IMR-90 (cell line): ENCODE measurements at regions not wholly inside any gene's neighbourhood (a gene's known extent, or its start where the extent isn't known, plus 50 kb on each side); places are given as distances from the start of the nearest gene placed in this dataset.
A peak's percentile ranks its signal among the peaks of the same experiment; 100 is the strongest.

Experiments used
- ATAC-seq: fragments of 200-7000 bp; cut with Tn5 transposase; 2 replicates; pipeline ENCODE4 v1.9.1; 2020; ENCODE audit warnings: low read depth, mild to moderate bottlenecking, moderate library complexity
- BruUV-seq: library from RNA; stranded (reverse); fragments of 400-500 nt; replicated peaks from 2 replicates; lab custom pipeline; 2021; lab: Mats Ljungman, UMichigan
- CTCF ChIA-PET: fragments of 300-600 bp; formaldehyde crosslinking; extraction: SDS; loops from one replicate; lab custom pipeline; 2021; ENCODE audit warnings: antibody characterized with exemption; lab: Yijun Ruan, JAX
- POLR2A ChIA-PET: fragments of 300-600 bp; sonication (Branson Sonifier 250); formaldehyde crosslinking; loops from one replicate; lab custom pipeline; 2022; ENCODE audit warnings: antibody characterized with exemption; ENCODE audit not compliant: unreplicated experiment; lab: Charles Lee
- DNase-seq: peaks from one replicate; pipeline ENCODE4 v3.0.0; 2013
- H2AFZ ChIP-seq: replicated peaks from 2 replicates; pipeline ENCODE3; 2013; ENCODE audit warnings: low read length, mild to moderate bottlenecking; ENCODE audit not compliant: poor library complexity
- H2AK5ac ChIP-seq: 2 replicates; pipeline ENCODE4 v1.6.1; 2013; ENCODE audit warnings: low read depth, low read length, inconsistent platforms
- H2AK9ac ChIP-seq: replicated peaks from 2 replicates; pipeline ENCODE3; 2013; ENCODE audit warnings: mild to moderate bottlenecking, low read depth, low read length, moderate library complexity; ENCODE audit not compliant: poor library complexity
- H2BK120ac ChIP-seq: 2 replicates; pipeline ENCODE4 v1.6.1; 2013; ENCODE audit warnings: low read depth, low read length, inconsistent platforms
- H2BK15ac ChIP-seq: 3 replicates; pipeline ENCODE4 v1.6.1; 2013; ENCODE audit warnings: low read depth, low read length, inconsistent platforms
- H2BK20ac ChIP-seq: 2 replicates; pipeline ENCODE4 v1.6.1; 2013; ENCODE audit warnings: low read depth, mild to moderate bottlenecking, inconsistent platforms, low read length, moderate library complexity
- H2BK5ac ChIP-seq: 2 replicates; pipeline ENCODE4 v1.6.1; 2013; ENCODE audit warnings: mild to moderate bottlenecking, low read depth, low read length, inconsistent platforms; ENCODE audit not compliant: poor library complexity, severe bottlenecking
- H3K14ac ChIP-seq: replicated peaks from 2 replicates; pipeline ENCODE4 v1.6.1; 2013; ENCODE audit warnings: low read depth, low read length, inconsistent platforms
- H3K18ac ChIP-seq: 2 replicates; pipeline ENCODE4 v1.6.1; 2013; ENCODE audit warnings: low read depth, low read length, control low read depth
- H3K23ac ChIP-seq: 2 replicates; pipeline ENCODE4 v1.6.1; 2013; ENCODE audit warnings: low read depth, low read length, inconsistent platforms
- H3K27ac ChIP-seq: 2 replicates; pipeline ENCODE4 v1.5.1; 2013; ENCODE audit warnings: mild to moderate bottlenecking, control low read depth, low read length; ENCODE audit not compliant: insufficient read depth
- H3K27me3 ChIP-seq: 2 replicates; pipeline ENCODE4 v1.6.1; 2013; ENCODE audit warnings: low read length; ENCODE audit not compliant: control insufficient read depth, insufficient read depth
- H3K36me3 ChIP-seq: 2 replicates; pipeline ENCODE4 v1.6.1; 2013; ENCODE audit warnings: low read length, mixed read lengths; ENCODE audit not compliant: control insufficient read depth, insufficient read depth
- H3K4ac ChIP-seq: 2 replicates; pipeline ENCODE4 v1.6.1; 2013; ENCODE audit warnings: low read depth, low read length, inconsistent platforms
- H3K4me1 ChIP-seq: 2 replicates; pipeline ENCODE4 v1.6.1; 2013; ENCODE audit warnings: low read length, mixed read lengths; ENCODE audit not compliant: control insufficient read depth, insufficient read depth
- H3K4me2 ChIP-seq: 2 replicates; pipeline ENCODE4 v1.6.1; 2013; ENCODE audit warnings: low read depth, mild to moderate bottlenecking, control low read depth, low read length, moderate library complexity
- H3K4me3 ChIP-seq: 2 replicates; pipeline ENCODE4 v1.5.1; 2013; ENCODE audit warnings: low read depth, mild to moderate bottlenecking, control low read depth, low read length, moderate library complexity; ENCODE audit not compliant: insufficient read depth
- H3K56ac ChIP-seq: 2 replicates; pipeline ENCODE4 v1.6.1; 2013; ENCODE audit warnings: low read length, inconsistent platforms; ENCODE audit not compliant: insufficient read depth; ENCODE audit errors: extremely low read depth
- H3K79me1 ChIP-seq, 2 experiments: 2 replicates each; pipeline ENCODE4 v1.6.1; 2013; ENCODE audit warnings: low read length in 2 of 2, inconsistent platforms in 1 of 2, low read depth in 1 of 2
- H3K9ac ChIP-seq: 2 replicates; pipeline ENCODE4 v1.6.1; 2013; ENCODE audit warnings: low read depth, low read length, control low read depth
- H3K9me1 ChIP-seq: 2 replicates; pipeline ENCODE4 v1.6.1; 2013; ENCODE audit warnings: low read length, inconsistent platforms; ENCODE audit not compliant: insufficient read depth
- H3K9me3 ChIP-seq: 2 replicates; pipeline ENCODE4 v1.6.1; 2013; ENCODE audit warnings: low read length; ENCODE audit not compliant: control insufficient read depth, insufficient read depth
- H4K20me1 ChIP-seq: 2 replicates; pipeline ENCODE4 v1.6.1; 2013; ENCODE audit warnings: low read length, inconsistent platforms; ENCODE audit not compliant: insufficient read depth
- H4K5ac ChIP-seq: 2 replicates; pipeline ENCODE4 v1.6.1; 2013; ENCODE audit warnings: mild to moderate bottlenecking, low read depth, low read length, control low read depth
- H4K8ac ChIP-seq, 2 experiments: 2 replicates each; pipeline ENCODE4 v1.6.1; 2013; ENCODE audit warnings: low read depth in 2 of 2, low read length in 2 of 2, control low read depth in 1 of 2, inconsistent platforms in 1 of 2
- H4K91ac ChIP-seq: 2 replicates; pipeline ENCODE4 v1.6.1; 2013; ENCODE audit warnings: low read depth, low read length, inconsistent platforms; ENCODE audit not compliant: insufficient read depth
- BHLHE40 ChIP-seq: fragments of 150-350 bp; IDR thresholded peaks from 2 replicates; pipeline ENCODE4 v1.6.1; 2016; ENCODE audit warnings: mild to moderate bottlenecking, low read depth, low read length
- CEBPB ChIP-seq: IDR thresholded peaks from 2 replicates; pipeline ENCODE4 v1.6.1; 2012; ENCODE audit warnings: low read depth, low read length, improper control_type of control experiment
- CHD1 ChIP-seq: IDR thresholded peaks from 2 replicates; pipeline ENCODE4 v1.6.1; 2012; ENCODE audit warnings: low read depth, low read length, improper control_type of control experiment
- CTCF ChIP-seq: conservative IDR thresholded peaks from 2 replicates; pipeline ENCODE4 v1.5.1; 2012; ENCODE audit warnings: mild to moderate bottlenecking, low read depth, low read length, improper control_type of control experiment
- FOS ChIP-seq: fragments of 150-350 bp; IDR thresholded peaks from 2 replicates; pipeline ENCODE4 v1.6.1; 2016; ENCODE audit warnings: low read depth, low read length
- MAFK ChIP-seq: IDR thresholded peaks from 2 replicates; pipeline ENCODE4 v1.6.1; 2012; ENCODE audit warnings: low read depth, low read length, improper control_type of control experiment
- MAZ ChIP-seq: IDR thresholded peaks from 2 replicates; pipeline ENCODE4 v1.6.1; 2012; ENCODE audit warnings: low read depth, mild to moderate bottlenecking, low read length, improper control_type of control experiment, moderate library complexity, borderline replicate concordance
- MXI1 ChIP-seq: IDR thresholded peaks from 2 replicates; pipeline ENCODE4 v1.6.1; 2012; ENCODE audit warnings: low read depth, mild to moderate bottlenecking, low read length, moderate library complexity, borderline replicate concordance
- NFE2L2 ChIP-seq: fragments of 150-350 bp; IDR thresholded peaks from 2 replicates; pipeline ENCODE4 v1.6.1; 2016; ENCODE audit warnings: low read depth, mild to moderate bottlenecking, low read length
- POLR2A ChIP-seq: IDR thresholded peaks from 2 replicates; pipeline ENCODE4 v1.6.1; 2012; ENCODE audit warnings: mild to moderate bottlenecking, low read depth, low read length
- RAD21 ChIP-seq: IDR thresholded peaks from 2 replicates; pipeline ENCODE4 v1.6.1; 2012; ENCODE audit warnings: low read length, improper control_type of control experiment
- RCOR1 ChIP-seq: IDR thresholded peaks from 2 replicates; pipeline ENCODE4 v1.6.1; 2012; ENCODE audit warnings: mild to moderate bottlenecking, low read length, improper control_type of control experiment; ENCODE audit not compliant: insufficient replicate concordance
- RFX5 ChIP-seq: IDR thresholded peaks from 2 replicates; pipeline ENCODE4 v1.8.0; 2012; ENCODE audit warnings: low read depth, mild to moderate bottlenecking, low read length, moderate library complexity
- SMC3 ChIP-seq: fragments of 150-350 bp; IDR thresholded peaks from 2 replicates; pipeline ENCODE4 v1.6.1; 2016; ENCODE audit warnings: low read depth, mild to moderate bottlenecking, antibody characterized with exemption, low read length, moderate library complexity
- WGBS, 2 experiments: methylation state at CpG; one replicate each; pipeline versions ENCODE4 v1.1.5 to v1.1.7; 2013; ENCODE audit warnings: missing lambda C conversion rate in 2 of 2; ENCODE audit not compliant: insufficient read length in 1 of 2; ENCODE audit errors: extremely low coverage in 2 of 2; 5-methylcytosine and 5-hydroxymethylcytosine counted together
- dilution Hi-C: fragments of 300-500 bp; cut with HindIII; formaldehyde crosslinking; loops from one replicate; pipeline ENCODE4 v1.14.3; 2018; ENCODE audit warnings: low sequenced_read_pairs; ENCODE audit not compliant: unreplicated experiment
- in situ Hi-C: fragments of 300-500 bp; cut with MboI; formaldehyde crosslinking; loops from 3 replicates; pipeline ENCODE4 v1.14.3; 2019; ENCODE audit warnings: low sequenced_read_pairs, inconsistent platforms, mixed read lengths
- intact Hi-C: fragments of 100-400 bp; cut with micrococcal nuclease; formaldehyde crosslinking; loops from 2 replicates; pipeline ENCODE4 v1.10.0; 2022
- TF ChIP-seq, protein P1 (sequence below): fragments of 150-350 bp; IDR thresholded peaks from 2 replicates; pipeline ENCODE4 v1.6.1; 2016; ENCODE audit warnings: low read depth, mild to moderate bottlenecking, low read length, moderate library complexity, borderline replicate concordance
- TF ChIP-seq, protein P2 (sequence below): fragments of 150-350 bp; IDR thresholded peaks from 2 replicates; pipeline ENCODE4 v1.6.1; 2017; ENCODE audit warnings: mild to moderate bottlenecking, antibody characterized with exemption, low read length, low read depth

GRCh38 chr6:143620447-143620846 is 57.3 kb upstream of the PHACTR2 start:
- H3K14ac ChIP-seq: no peak overlapping the region
- H4K5ac ChIP-seq: no peak overlapping the region
- no peak overlapping the region for H3K27ac ChIP-seq
- no peak overlapping the region for H3K23ac ChIP-seq
- no peak overlapping the region for H3K4ac ChIP-seq
- no peaks in the 10 kb centered on the region for H3K27me3 ChIP-seq
- POLR2A ChIA-PET: no interaction called here
- no peak overlapping the region for H3K18ac ChIP-seq
- H2BK20ac ChIP-seq: no peak overlapping the region
- H3K9me1 ChIP-seq: peaks cover 12% of the 10 kb centered on the region
- no peak overlapping the region for H3K4me3 ChIP-seq
- peak overlapping the region; percentile 63; the same call in 1 of the 2 replicates for H3K4me2 ChIP-seq
- no peak overlapping the region for H2AK9ac ChIP-seq
- H3K9me3 ChIP-seq: no peaks in the 10 kb centered on the region
- no peak overlapping the region for H2BK120ac ChIP-seq
- H3K79me1 ChIP-seq: peaks cover 3 to 10% of the 10 kb centered on the region in 2 experiments; a peak in 1 of 4 replicates
- no peak overlapping the region for H3K56ac ChIP-seq
- no peak overlapping the region for H2BK15ac ChIP-seq
- H3K36me3 ChIP-seq: no peaks in the 10 kb centered on the region
- intact Hi-C loops: no loop called here
- no peak overlapping the region for H4K91ac ChIP-seq
- peaks cover 15% of the 10 kb centered on the region for H3K4me1 ChIP-seq
- DNase-seq (peak; percentile 47), ATAC-seq (peak; percentile 40)
- BruUV-seq: no TSS peak
- WGBS, 2 experiments: no CpG with 5 or more reads among the region's 3 CpGs
- H4K8ac ChIP-seq: no peak overlapping the region
- no peak overlapping the region for H3K9ac ChIP-seq
- CTCF ChIA-PET: interaction anchor here (0.6 kb wide), 1 partner anchor 635 kb away, joined by 4 read pairs; no protein-coding TSS in a partner anchor
- in situ Hi-C loops: no loop called here
- no peak overlapping the region for H2AK5ac ChIP-seq
- dilution Hi-C loops: no loop called here
- H4K20me1 ChIP-seq: no peaks in the 10 kb centered on the region
- TF ChIP-seq CEBPB (no peak), NFE2L2 (no peak), SMC3 (no peak), RCOR1 (no peak), MXI1 (no peak), FOS (no peak), RAD21 (no peak), POLR2A (no peak), BHLHE40 (no peak), CHD1 (no peak), RFX5 (no peak), MAFK (no peak), MAZ (no peak), CTCF (no peak)
- TF ChIP-seq, protein P1, sequence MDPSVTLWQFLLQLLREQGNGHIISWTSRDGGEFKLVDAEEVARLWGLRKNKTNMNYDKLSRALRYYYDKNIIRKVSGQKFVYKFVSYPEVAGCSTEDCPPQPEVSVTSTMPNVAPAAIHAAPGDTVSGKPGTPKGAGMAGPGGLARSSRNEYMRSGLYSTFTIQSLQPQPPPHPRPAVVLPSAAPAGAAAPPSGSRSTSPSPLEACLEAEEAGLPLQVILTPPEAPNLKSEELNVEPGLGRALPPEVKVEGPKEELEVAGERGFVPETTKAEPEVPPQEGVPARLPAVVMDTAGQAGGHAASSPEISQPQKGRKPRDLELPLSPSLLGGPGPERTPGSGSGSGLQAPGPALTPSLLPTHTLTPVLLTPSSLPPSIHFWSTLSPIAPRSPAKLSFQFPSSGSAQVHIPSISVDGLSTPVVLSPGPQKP: no peak
- TF ChIP-seq, protein P2, sequence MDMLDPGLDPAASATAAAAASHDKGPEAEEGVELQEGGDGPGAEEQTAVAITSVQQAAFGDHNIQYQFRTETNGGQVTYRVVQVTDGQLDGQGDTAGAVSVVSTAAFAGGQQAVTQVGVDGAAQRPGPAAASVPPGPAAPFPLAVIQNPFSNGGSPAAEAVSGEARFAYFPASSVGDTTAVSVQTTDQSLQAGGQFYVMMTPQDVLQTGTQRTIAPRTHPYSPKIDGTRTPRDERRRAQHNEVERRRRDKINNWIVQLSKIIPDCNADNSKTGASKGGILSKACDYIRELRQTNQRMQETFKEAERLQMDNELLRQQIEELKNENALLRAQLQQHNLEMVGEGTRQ: no peak
- no peak overlapping the region for H2AFZ ChIP-seq
- H2BK5ac ChIP-seq: no peak overlapping the region
